ENCODE measurements at regions not wholly inside any gene's neighbourhood (a gene's known extent, or its start where the extent isn't known, plus 50 kb on each side); places are given as distances from the start of the nearest gene placed in this dataset.
A peak's percentile ranks its signal among the peaks of the same experiment; 100 is the strongest.

DNA sequence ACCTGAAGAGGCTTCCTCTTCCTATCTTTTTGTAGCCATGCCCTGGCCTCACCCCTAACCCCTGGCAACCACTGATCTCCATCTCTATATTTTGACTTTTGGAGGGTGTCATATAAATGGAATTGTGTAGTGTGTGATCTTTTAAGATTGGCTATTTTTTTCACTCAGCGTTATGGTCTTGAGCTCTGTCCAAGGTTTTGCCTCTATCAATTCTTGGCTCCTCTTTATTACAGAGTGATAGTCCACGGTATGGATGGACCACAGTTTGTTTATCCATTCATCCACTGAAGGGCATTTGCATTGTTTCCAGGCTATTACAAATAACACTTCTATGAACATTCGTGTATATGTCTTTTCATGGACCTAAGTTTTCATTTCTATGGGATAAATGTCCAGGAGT lies 209.8 kb upstream of the IER5L start:
- Histone ChIP-seq H3K36me3 (ENCODE audit: control insufficient read depth, insufficient read depth, low read length) (no peaks in the 10 kb centered on the region), H3K4me3 (ENCODE audit: low read depth, low read length) (no peak overlapping the region), H3K27me3 (ENCODE audit: control insufficient read depth, insufficient read depth, low read length) (no peaks in the 10 kb centered on the region)
- FAIRE-seq = no peak
- DNase-seq (ENCODE audit: low read depth) = no peak
- TF ChIP-seq, protein P1, sequence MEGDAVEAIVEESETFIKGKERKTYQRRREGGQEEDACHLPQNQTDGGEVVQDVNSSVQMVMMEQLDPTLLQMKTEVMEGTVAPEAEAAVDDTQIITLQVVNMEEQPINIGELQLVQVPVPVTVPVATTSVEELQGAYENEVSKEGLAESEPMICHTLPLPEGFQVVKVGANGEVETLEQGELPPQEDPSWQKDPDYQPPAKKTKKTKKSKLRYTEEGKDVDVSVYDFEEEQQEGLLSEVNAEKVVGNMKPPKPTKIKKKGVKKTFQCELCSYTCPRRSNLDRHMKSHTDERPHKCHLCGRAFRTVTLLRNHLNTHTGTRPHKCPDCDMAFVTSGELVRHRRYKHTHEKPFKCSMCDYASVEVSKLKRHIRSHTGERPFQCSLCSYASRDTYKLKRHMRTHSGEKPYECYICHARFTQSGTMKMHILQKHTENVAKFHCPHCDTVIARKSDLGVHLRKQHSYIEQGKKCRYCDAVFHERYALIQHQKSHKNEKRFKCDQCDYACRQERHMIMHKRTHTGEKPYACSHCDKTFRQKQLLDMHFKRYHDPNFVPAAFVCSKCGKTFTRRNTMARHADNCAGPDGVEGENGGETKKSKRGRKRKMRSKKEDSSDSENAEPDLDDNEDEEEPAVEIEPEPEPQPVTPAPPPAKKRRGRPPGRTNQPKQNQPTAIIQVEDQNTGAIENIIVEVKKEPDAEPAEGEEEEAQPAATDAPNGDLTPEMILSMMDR (IDR thresholded peaks at IDR 0.05; ENCODE audit: insufficient read depth, low read length, severe bottlenecking) = no peak

DNA sequence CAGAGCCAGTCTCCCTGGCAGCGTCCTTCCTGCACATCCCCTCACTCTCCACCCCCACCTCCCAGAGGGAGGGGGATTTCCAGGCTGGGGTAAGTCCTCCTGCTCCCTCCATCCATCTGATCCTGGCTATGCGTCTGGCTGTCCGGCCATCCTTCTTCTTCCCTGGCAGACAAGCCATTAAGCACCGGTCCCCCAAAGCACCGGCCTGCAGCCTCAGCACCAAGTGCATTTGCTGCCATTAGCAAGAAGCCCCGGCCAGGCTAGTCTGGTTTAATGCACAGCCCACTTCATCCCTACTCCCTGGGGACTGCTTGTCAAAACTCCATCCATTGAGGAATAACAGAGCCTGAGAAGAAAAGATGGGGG lies 208.7 kb upstream of the IER5L start:
- no peak overlapping the region for H3K4me3 ChIP-seq (ENCODE audit: low read depth, low read length)

DNA sequence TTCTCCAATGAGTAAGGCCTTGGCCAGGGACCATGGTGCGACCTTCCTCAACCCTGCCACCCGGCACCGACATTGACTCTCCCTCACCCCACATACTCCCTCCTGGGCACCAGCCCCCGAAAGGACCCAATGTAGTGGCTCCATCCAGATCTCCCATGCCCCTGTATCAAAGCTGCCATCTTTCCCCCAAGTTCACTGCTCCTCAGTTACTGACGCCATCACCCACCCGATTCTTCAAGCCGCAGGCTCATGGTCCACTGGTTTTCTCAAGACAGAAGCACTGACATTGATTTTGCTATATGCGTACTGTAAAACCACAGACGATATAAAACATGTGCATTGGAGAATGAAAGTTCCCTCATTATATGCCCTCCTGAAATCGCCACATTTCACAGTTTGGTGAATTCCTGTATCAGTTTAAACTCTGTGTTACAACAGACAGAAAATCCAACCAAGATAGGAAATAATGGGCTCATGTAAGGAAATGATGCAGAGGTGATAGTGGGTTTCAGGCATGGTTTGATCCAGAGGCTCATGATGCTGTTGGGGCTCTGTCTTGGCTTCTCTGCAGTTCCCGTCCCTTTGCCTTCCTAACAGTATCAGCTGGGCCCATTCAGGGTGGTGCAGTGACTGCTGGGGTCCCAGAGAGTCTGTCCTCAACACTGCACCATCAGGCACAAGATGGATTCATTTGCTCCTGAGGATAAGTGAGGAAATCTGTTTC lies 207.3 kb upstream of the IER5L start:
- Histone ChIP-seq H3K27me3 (ENCODE audit: control insufficient read depth, insufficient read depth, low read length) (no peaks in the 10 kb centered on the region), H3K36me3 (ENCODE audit: control insufficient read depth, insufficient read depth, low read length) (no peaks in the 10 kb centered on the region), H3K4me3 (ENCODE audit: low read depth, low read length) (no peak overlapping the region)
- TF ChIP-seq, protein P1 (IDR thresholded peaks at IDR 0.05; ENCODE audit: insufficient read depth, low read length, severe bottlenecking) = no peak
- no peak for FAIRE-seq
- no peak for DNase-seq (ENCODE audit: low read depth)

More for the DNA sequence above, 208.7 kb upstream of the IER5L start:
- DNase-seq (ENCODE audit: low read depth) = no peak
- TF ChIP-seq, protein P1 (IDR thresholded peaks at IDR 0.05; ENCODE audit: insufficient read depth, low read length, severe bottlenecking) = no peak
- no peak for FAIRE-seq
- H3K27me3 ChIP-seq (ENCODE audit: control insufficient read depth, insufficient read depth, low read length) = no peaks in the 10 kb centered on the region
- H3K36me3 ChIP-seq (ENCODE audit: control insufficient read depth, insufficient read depth, low read length) = no peaks in the 10 kb centered on the region

DNA sequence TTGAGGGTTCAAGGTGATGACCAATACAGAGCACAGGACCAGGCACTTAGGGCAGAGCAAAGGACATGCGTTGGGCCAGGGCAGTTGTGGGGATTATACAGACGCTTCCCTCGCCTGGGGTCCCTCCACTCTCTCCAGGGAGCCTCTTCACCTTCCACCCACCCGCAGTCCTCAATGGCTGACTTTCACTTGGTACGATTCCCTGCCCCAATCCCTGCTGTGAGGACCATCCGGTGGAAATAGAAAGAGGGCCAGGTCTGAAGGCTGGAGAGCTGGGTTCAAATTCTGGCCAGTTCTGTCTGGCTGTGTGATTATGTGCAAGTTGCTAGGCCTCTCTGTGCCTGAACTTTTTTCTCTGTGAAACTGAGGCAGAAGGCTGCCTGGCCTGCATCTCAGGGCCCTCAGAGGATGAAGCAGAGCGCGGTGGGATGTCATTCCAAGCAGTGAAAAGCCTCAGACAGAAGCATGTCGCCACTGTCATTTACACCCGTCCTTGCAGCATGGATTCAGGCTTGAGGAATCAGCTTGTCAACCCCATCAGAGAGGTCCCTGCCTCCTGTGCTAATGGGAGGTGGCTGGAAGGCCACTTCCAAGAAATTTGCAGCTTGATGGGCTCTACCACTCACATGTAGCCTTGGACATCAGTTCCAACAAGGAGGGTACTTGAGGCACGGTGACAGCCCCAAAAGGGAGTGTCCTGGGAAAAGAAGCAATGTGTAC lies 206.6 kb upstream of the IER5L start:
- no peak for FAIRE-seq
- Histone ChIP-seq H3K36me3 (ENCODE audit: control insufficient read depth, insufficient read depth, low read length) (no peaks in the 10 kb centered on the region), H3K4me3 (ENCODE audit: low read depth, low read length) (no peak overlapping the region), H3K27me3 (ENCODE audit: control insufficient read depth, insufficient read depth, low read length) (no peaks in the 10 kb centered on the region)
- TF ChIP-seq, protein P1 (IDR thresholded peaks at IDR 0.05; ENCODE audit: insufficient read depth, low read length, severe bottlenecking) = no peak
- no peak for DNase-seq (ENCODE audit: low read depth)

DNA sequence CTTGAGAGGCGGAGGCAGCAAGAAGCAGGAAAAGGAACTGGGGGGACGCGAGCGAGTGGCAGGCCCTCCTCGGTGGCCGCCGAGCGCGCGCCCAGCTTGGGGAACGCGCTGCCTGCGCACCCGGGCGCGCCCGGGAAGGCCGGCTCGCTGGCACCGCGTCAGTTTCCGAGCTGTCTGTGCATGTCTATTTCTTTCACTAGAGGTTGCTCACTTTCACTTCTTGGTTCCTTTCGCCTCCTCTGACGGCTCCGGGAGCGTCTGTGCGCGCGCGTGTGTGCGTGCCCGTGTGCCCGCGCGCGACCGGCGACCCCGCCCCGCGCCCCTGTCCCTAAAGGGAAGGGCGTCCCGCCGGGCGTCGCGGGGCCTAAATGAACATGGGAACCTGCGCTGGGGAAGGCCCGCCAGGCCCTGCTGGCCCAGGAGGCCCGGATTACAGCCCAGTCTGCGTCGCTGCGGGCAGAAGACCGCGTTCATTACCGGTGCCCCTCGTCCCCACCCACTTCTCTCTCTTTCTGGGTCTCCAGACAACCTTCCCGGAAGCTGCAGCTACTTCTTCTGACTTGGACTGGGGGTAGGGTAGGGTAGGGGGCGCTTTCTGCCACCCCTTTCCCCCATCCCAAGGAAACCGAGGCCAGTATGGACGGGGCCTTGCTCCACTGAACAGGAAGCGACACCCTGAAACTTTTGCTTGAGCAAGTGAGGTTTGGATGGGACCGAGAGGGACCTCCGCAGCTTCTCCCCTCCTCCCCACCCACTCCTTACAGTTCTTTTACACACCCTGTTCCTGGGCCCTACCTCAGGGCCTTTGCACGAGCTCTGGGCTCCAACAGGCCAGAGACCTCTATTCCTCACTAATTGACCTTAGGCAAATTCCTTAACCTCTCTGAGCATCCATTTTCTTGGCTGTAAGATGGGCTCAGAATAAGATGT lies 205.8 kb upstream of the IER5L start:
- no peaks in the 10 kb centered on the region for H3K36me3 ChIP-seq (ENCODE audit: control insufficient read depth, insufficient read depth, low read length)
- DNase-seq (ENCODE audit: low read depth) = peak; percentile 66
- no peak for FAIRE-seq
- TF ChIP-seq, protein P1 (IDR thresholded peaks at IDR 0.05; ENCODE audit: insufficient read depth, low read length, severe bottlenecking) = peak; percentile 21
- H3K27me3 ChIP-seq (ENCODE audit: control insufficient read depth, insufficient read depth, low read length) = no peaks in the 10 kb centered on the region
- H3K4me3 ChIP-seq (ENCODE audit: low read depth, low read length) = peak overlapping the region; percentile 57
